Dermis blood vessel endothelial cell (primary cell): ENCODE measurements at regions not wholly inside any gene's neighbourhood (a gene's known extent, or its start where the extent isn't known, plus 50 kb on each side); places are given as distances from the start of the nearest gene placed in this dataset.
"Not testable (repeated sequence)": the region's sequence is repeated elsewhere in the genome, so short reads cannot be mapped to it uniquely, and the experiment has no call there.

Experiments used
- DNase-seq: peaks from one replicate; pipeline ENCODE4 v3.0.0; 2010

DNA sequence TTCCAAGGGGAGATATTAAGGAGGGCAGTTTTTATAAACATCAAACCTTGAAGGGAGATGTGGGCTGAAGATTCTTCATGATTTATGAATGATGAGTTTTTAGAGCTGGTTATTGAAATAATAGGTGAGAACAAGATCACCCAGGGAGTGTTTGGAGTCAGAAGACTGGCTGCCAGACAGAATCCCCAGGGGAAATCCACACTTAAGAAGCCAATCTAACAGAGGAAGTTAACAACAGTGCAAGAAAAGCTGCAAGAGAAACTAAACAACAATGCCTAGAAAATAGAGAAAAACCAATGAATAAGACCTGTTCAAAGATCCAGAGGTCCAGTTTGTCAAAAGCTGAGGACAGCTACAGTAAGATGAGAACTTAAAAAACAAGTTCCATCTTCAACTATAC lies 167.9 kb upstream of the MAN1A1 start:
- DNase-seq, result no peak

DNA sequence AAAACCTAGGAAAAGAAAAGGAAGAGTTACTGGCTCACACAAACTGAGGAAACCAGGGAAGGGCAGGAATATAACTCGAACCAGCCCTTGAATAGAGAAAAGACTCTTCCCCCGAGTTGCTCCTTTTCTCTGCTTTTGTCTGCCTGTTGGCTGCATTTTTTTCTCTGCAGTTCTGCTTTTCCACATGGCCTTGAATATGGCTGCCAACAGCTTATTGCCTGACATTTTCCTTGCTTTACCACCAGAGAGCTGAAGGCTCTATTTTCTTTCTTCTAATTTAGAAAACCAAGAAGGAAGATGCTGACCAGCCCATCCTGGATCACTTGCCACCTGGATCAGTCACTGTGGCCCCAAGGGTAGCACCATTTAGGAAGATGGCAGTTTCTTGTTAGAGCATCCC lies 164.8 kb upstream of the MAN1A1 start:
- DNase-seq, result no peak

DNA sequence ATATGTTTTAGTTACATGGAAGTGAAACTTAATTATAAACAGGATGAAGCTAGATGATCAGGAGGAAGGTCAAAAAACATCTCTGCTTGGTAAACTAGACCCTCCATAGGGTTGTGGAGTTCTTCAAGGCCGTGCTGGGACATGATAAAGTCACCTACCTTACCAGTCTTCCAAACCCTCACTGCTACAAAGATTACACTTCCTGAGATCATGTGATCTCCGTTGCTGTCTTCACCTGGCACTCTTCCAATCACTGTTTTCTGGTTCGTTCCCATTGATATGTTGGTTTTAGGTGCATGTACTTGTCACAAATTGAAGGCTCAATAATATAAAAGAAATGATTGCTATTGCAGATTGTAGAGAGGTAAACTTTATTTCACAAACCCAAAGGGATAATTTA lies 161.5 kb upstream of the MAN1A1 start:
- no peak for DNase-seq

DNA sequence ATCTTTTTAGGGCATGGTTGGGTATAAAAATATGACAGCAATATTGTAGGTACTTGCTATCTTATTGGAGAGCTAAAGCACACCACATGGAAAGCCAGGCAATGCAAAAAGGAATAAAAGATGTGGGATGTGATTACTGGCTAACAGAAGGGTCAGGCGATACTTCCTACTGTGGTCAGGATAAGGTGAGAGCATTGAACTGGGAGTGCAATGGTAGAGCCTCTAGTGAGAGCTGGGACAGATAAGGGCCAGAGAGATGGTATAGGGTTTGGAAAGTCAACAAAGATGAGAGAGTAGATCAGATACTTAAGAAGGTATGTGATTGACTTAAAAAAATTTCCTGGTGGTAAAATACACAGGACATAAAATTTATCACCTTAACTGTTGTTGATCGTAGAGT lies 160.7 kb upstream of the MAN1A1 start:
- DNase-seq, result no peak

DNA sequence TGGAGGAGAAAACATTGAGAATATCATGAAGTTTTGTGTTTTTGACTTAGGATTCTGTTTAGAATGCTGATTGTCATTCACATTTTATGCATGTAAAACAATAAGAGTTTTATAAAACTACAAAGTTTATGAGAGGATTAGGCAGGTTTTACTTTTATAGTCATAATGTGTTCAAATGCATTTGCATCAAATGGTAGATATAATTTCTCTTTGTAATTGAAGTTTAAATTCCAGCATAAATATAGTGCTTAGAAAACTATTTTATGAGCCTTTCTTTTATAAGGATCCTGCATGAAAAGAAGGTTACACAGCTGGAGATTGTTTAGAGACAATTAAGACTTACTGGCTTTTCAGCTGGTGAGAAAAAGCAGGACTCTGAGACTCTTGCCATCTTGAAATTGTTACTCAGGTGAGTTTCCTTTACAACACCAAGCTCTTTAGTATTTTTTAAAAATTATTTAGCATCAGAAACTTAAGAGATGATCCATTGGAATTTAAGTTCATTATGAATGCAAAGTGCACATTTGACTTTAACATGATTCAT lies 157.1 kb upstream of the MAN1A1 start:
- no peak for DNase-seq

DNA sequence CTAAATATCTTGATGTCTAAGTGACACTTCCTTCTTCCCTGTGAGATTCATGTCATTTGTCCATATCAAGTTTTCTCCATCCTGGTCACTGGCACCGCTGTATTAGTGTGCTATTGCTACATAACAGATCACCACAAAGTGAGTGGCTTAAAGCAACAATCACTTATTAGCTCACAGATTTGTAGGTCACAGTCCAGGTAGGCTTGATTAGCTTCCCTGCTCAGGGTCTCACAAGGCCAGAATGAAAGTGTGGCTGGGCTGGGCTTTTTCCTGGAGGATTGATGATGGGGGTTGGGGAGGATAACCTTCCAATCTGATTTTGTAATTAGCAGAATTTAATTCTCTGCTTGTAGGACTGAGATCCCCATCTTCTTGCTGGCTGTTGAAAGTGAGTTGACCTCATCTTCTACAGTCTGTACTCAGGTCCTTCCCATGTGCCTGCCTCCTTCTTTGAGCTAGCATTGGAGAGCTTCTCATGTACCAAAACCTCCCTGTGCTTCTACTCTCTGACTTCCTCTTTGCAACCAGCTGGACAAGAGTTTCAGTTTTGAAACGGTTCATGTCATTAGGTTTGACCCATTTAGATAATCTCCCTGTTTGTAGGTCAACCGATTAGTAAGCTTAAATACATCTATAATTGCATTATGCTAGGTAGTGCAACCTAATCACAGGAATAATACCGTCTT lies 152.4 kb upstream of the MAN1A1 start:
- DNase-seq, result no peak

DNA sequence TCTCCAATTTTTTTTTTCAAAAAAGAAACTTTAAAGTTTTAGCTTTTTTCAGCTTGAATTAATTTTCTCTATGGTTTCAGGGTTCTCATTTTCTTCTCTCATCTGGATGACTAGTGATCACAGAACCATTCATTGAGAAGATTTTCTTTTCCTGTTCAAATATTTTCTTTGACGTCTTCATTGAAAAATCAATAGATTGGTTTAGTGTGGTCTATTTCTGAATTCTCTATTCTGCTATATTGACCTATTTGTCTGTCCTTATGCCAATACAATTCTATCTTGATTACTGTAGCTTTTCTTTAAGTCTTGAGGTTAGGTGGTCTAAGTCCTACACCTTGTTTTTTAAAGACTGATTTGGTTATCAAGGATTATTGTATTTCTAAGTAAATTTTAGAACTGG lies 150.2 kb upstream of the MAN1A1 start:
- no peak for DNase-seq

DNA sequence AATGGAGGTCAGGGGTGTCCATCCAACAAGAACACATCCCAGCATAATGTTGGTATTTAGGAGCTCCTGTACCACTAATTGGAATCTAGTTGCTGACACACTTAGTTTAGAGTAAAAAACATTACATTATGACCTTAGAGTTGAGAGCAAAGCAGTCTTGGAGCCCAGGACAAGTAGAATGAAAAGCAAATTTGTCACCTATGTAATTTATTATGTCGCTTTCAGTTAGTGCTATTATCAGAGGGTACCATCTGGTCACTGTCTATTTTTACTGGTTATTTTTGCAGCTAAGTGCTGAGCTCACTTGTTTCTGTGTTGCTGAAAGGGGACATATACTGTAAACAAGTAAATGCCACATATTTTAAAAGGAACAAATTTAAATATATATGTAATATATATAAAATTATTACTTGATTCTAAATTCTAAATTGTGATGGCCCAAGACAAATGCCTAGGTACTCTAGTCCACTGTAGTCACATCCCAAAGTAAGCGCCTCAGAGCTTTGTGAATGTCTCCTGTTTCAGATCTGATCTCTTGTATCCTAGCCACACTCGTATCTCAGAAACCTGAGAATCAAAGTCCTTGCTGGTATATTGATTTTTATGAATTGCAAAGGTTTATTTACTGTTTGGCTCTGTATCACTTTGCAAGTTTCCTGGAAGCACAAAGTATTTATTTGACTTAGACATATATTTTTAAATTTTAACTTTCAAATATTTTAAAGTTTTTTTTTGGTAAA lies 148.6 kb upstream of the MAN1A1 start:
- no peak for DNase-seq

DNA sequence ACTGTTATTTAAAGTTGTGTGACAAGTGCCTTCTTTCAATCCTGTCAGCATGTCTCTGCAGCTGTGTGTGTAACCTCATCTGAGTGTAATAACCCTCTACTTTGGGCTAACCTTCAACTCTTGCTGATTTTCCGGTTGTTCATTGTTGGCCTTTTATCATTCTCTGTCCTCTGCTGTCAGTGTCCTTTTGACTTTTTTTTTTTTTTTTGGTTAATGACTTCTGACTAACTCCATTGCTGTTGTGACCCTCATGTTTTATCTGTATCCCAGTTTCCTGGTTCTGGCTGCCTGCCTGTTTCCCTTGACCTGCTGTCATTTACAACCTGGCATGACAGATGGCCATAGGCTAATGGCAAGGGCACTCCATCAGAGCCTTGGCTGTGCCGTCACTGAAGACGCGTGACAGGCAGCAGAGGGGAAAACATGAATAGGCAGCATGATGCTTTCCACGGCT lies 145.7 kb upstream of the MAN1A1 start:
- no peak for DNase-seq

DNA sequence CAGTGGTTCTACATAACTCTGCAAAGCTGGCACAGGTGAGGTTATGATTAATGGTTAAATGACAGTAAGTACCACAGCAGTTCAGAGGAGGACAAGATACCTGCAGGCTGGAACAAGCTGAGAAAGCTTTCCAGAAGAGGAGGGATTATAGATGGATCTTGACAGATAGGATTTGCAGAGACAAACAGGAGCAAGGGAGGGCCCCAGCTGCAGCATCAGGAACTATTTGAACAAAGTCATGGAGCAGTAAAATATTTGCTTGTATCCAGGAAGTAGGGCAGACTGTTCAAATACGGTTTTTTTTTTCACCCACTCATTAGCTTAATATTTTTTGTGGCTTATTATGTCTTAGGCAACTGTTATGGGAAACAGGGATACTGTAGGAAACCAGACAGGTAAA lies 144.4 kb upstream of the MAN1A1 start:
- DNase-seq, result no peak

DNA sequence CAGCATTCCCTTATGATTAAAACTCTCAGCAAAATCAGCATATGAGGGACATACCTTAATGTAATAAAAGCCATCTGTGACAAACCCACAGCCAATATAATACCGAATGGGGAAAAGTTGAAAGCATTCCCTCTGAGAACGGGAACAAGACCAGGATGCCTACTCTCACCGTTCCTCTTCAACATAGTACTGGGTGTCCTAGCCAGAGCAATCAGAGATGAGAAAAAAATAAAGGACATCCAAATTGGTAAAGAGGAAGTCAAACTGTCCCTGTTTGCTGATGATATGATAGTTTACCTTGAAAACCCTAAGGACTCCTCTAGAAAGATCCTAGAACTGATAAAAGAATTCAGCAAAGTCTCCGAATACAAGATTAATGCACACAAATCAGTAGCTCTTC lies 141.6 kb upstream of the MAN1A1 start:
- not testable (repeated sequence) for DNase-seq

DNA sequence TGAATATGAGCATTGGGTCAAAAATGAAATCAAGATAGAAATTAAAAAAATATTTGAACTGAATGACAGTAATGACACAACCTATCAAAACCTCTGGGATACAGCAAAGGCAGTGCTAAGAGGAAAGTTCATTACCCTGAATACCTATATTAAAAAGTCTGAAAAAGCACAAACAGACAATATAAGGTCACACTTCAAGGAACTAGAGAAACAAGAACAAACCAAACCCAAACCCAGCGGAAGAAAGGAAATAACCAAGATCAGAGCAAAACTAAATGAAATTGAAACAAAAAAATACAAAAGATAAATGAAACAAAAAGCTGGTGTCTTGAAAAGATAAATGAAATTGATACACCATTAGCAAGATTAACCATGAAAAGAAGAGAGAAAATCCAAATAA lies 140.5 kb upstream of the MAN1A1 start:
- not testable (repeated sequence) for DNase-seq

DNA sequence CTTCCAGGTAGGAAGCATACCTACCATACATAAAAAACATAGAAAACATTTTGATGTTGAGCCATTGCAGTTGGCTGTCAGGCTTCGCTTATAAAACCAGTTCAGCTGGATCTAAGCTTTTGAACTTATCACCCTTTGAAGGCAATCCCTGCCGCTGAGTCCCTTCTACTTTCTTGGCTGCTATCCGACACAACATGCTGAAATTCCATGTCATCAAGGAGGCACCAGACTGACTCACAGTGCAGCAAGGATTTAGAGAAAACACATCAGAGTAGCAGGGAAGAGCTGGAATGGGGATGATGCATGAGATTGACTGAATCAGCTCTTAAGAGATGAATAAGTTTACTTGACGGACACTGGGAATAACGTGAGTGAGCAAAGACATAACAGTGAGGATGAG lies 135.0 kb upstream of the MAN1A1 start:
- DNase-seq, result no peak

DNA sequence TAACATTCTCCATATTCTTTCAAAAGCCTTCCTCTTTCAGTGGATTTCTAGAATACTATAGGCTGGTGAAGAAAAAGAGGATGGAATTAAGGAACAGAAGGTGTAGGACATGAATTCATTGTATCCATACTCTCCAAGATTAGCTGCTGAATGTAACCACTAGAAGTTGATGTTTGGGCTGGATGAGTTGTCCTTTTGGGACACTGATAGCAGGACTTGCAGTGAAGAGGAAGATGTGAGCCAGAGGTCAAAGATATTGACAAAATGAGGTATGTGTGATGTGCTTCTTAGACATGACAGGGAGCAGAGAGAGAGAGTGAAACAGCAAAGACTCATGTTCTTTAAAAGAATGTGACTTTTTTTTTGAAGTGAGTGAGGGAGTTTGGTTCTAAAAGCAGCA lies 134.3 kb upstream of the MAN1A1 start:
- DNase-seq, result no peak

DNA sequence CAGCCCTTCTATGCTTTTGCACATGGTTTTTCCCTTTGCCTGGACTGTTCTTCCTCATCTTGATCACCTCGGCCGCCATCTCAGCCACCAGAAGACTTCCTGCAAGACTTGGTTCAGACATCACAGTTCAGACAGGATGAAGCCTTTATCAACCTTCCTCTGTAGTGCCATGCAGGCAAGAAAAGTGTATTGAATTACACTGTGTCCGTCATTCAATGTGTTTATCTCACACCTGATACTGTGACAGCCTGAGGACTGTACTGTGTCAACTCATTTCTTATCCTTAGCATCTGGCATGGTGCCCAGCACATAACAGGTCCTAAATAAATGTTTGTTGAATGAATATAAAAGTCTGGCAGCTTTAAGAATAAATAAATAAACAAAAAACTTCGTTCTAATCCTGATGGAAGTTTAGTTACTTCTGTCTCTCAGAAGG lies 133.3 kb upstream of the MAN1A1 start:
- no peak for DNase-seq

DNA sequence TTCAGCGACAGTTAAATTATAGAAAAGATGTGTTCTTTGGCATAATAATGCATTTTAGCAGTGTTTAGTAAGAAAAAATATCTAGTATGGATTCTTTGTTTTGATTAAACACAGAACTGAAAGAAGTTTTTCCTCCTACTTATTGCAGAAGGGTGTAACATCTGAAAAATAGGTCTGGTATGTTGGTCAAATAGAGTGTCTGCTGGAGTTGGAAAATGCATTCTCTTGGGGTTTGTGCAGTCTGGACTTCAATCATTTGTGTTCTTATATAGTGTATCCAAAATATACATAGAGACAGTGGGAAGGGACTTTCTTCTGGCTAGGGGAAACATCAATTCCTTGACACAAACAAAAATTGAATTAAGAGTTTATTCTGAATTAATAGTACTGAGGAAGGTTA lies 132.4 kb upstream of the MAN1A1 start:
- DNase-seq, result no peak

DNA sequence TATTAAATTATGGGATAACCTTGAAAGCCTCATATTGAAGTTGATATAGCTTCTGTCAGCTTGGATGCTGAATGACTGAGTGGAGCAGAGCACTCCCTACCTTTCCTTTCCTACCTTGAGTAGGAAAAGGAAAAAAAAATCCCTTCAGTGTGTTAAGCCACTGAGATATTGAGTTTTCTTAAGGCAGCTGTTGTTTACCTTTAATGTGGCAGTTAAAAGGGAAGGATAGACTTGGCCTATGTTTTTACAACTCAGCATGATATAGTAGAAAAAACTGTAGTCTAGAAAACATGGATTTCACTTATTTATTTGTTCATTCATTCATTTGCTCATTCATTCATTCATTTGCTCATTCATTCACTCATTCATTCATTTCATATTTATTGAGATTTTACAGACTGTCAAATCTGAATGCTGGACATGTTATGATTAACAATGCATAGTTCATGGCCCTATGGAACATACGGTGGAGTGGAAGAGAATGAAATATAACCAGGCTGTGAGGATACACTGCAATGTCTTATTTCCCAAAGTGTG lies 131.5 kb upstream of the MAN1A1 start:
- no peak for DNase-seq

DNA sequence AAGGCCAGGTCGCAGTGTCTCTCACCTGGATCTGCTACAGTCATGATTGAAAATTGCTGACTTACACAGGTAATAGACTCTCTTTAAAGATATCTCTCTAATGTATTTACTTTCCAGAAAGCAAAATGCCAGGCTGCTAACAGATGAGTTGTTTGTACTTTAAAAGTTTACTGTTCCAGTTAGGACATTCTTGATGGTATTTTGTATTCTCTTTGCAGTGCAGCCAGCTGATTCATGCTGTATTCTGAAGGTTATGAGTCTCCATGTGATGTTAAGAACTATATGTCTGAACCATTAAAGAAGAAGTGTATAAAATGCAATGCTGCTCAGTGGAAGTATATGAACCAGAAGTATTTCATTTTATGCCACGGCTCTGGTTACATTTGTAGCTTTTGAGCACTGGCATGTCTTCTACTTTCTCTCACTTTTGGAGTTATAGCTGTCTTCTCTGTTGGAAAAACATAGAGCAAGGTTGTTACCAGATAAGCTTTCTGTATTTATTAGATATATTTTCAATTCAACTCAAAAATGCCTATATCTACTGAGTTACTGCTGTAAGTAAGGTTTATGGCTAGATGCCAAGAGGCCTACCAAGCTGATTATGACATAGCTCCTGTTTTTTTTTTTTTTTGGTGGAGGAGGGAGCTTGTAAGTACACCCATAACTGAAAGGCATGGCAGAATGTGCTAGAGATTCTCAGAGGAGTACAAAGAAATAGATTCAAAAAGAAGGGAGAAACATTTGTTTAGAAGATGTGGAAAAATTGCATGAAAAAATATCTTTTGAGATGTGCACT lies 130.5 kb upstream of the MAN1A1 start:
- no peak for DNase-seq

DNA sequence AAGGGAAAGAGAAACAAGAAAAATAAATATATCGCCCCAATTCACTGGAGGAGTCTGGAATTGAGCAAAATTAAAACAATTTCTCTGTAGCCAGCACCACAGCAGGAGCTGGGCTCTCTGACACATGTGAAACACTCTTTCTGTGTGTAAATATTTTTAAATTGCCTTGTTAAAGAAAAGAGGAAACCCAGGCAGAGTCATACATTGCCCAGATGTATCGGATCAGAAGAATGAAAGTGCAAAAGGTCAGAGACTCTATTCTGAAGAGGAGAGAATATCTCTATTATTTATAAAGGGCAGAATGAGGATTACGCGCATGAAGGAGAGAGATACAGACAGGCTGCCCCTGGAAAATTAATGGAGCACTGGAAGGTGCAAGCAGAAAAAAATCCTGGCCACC lies 127.0 kb upstream of the MAN1A1 start:
- DNase-seq, result no peak

DNA sequence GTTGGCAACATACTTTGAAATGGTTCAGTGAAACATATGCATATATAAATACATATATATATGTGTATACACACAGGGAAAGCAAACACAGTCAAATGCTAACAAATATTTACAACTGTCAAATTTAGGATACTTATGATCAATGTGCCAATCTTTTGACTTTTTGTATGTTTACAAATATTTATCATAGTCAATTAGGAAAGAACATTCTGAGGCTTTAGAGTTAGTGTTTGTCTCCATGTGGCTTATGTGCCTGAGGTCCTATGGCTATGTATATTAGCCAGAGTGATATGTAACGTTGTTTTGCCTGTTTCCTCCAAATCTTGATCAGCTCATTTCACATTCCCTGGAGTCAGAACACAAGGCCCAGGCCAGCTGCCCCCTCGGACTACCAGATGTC lies 126.5 kb upstream of the MAN1A1 start:
- no peak for DNase-seq

DNA sequence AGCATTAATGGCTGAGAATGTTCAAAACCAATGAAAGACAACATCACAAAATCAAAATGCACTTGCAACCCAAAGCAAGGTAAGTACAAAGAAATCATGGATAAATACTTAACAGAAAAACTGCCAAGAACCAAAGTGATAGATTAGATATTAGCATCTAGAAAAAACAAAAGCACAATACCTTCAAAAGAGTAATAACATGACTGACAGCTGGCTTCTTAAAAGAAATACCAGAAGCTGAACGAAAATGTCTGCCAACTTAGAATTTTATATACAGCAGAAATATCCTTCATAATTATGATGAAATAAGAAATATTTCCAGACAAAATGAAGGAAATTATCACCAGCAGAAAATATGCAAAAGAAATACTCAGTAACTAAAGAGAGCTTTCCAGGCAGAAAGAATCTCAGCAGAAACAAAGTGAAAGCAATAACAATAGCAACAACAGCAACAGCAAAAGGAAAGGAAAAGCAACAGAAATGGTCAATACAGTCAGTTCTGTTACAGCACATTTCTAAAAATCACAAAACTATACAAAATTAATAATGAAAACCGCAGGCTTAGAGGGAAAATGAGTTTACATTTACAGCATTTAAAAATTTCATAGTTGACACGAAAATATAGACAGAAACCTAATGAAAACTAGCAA lies 121.5 kb upstream of the MAN1A1 start:
- no peak for DNase-seq

DNA sequence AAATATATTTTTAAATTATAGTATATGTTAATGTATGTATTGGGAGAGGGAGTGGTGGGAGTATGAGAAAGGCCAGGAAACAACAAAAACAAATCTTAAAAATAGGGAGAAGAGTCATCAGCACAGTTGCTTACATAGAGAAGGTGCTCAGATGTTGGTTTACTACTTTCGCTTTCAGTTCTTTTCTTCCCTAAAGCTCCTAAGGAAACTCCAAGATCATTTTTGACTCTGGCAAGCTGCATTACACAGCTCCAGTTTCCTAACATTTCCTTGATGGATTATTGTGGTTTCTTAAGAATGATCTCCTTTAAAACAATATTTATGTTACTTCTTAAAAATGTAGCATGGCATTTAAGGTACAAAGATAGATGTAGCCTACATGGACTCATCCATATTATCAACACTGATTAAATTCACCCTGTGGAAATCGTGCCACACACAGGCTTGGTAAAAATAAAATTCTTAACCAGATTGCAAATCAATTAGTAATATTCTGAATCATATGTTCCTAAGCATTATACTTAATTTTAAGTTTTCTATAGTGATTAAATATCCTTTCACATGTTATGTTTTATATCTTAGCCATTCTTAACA lies 118.0 kb upstream of the MAN1A1 start:
- no peak for DNase-seq
